H1 (cell line): ENCODE measurements at regions not wholly inside any gene's neighbourhood (a gene's known extent, or its start where the extent isn't known, plus 50 kb on each side); places are given as distances from the start of the nearest gene placed in this dataset.
A peak's percentile ranks its signal among the peaks of the same experiment; 100 is the strongest.

Experiments used
- CTCF ChIA-PET: fragments of 300-600 bp; sonication (Branson Sonifier 250); formaldehyde crosslinking; loops from one replicate; lab custom pipeline; 2021; ENCODE audit not compliant: partially characterized antibody; lab: Charles Lee
- POLR2A ChIA-PET: fragments of 300-600 bp; sonication (Branson Sonifier 250); formaldehyde crosslinking; loops from one replicate; lab custom pipeline; 2021; ENCODE audit warnings: inconsistent platforms; ENCODE audit not compliant: partially characterized antibody; lab: Charles Lee
- DNase-seq, 2 experiments: peaks; one replicate each; pipeline versions ENCODE4 v3.0.0 to v3.0.0-alpha.2; 2010 to 2022; ENCODE audit warnings: low spot score in 2 of 2, low read depth in 1 of 2, mixed read lengths in 1 of 2
- FAIRE-seq: peaks from 2 replicates; lab custom pipeline; 2011; peaks lifted over from hg19 to GRCh38; lab: Jason Lieb, UNC
- H2AFZ ChIP-seq: 2 replicates; pipeline ENCODE4 v1.8.1; 2012; ENCODE audit warnings: low read length, inconsistent platforms
- H2AK5ac ChIP-seq: 2 replicates; pipeline ENCODE4 v1.6.1; 2013; ENCODE audit warnings: low read depth, low read length
- H2BK120ac ChIP-seq: replicated peaks from 2 replicates; pipeline ENCODE3; 2013; ENCODE audit warnings: low read depth, low read length, inconsistent platforms
- H2BK12ac ChIP-seq: 2 replicates; pipeline ENCODE4 v1.6.1; 2013; ENCODE audit warnings: low read depth, low read length
- H2BK15ac ChIP-seq: 2 replicates; pipeline ENCODE4 v1.6.1; 2013; ENCODE audit warnings: low read length
- H2BK20ac ChIP-seq: 2 replicates; pipeline ENCODE4 v1.6.1; 2013; ENCODE audit warnings: low read length
- H2BK5ac ChIP-seq: 2 replicates; pipeline ENCODE4 v1.6.1; 2013; ENCODE audit warnings: low read depth, low read length
- H3K14ac ChIP-seq: 2 replicates; pipeline ENCODE4 v1.6.1; 2013; ENCODE audit warnings: inconsistent platforms; ENCODE audit not compliant: insufficient read length
- H3K18ac ChIP-seq: 2 replicates; pipeline ENCODE4 v1.6.1; 2013; ENCODE audit warnings: low read length; ENCODE audit errors: extremely low read depth
- H3K23ac ChIP-seq: 2 replicates; pipeline ENCODE4 v1.6.1; 2013; ENCODE audit warnings: inconsistent platforms; ENCODE audit not compliant: insufficient read length
- H3K23me2 ChIP-seq: 2 replicates; pipeline ENCODE4 v1.6.1; 2013; ENCODE audit warnings: low read depth, low read length
- H3K27ac ChIP-seq: 2 replicates; pipeline ENCODE4 v1.6.1; 2011; ENCODE audit warnings: low read depth, low read length, inconsistent platforms
- H3K27me3 ChIP-seq, 4 experiments: replicated peaks in 1 of 4; 1 replicate in 1 of 4; 2 replicates in 3 of 4; pipeline versions ENCODE4 v1.6.1 to v1.8.1; 2011 to 2013; ENCODE audit warnings: low read length in 3 of 4, mild to moderate bottlenecking in 3 of 4, inconsistent platforms in 2 of 4, mixed read lengths in 2 of 4, moderate library complexity in 1 of 4; ENCODE audit not compliant: control insufficient read depth in 3 of 4, insufficient read depth in 3 of 4; ENCODE audit errors: extremely low read depth in 1 of 4
- H3K36me3 ChIP-seq, 4 experiments: 2 replicates each; pipeline versions ENCODE4 v1.6.1 to v1.8.1; 2011 to 2013; ENCODE audit warnings: mild to moderate bottlenecking in 4 of 4, low read length in 3 of 4, moderate library complexity in 2 of 4, control low read depth in 1 of 4, inconsistent platforms in 1 of 4; ENCODE audit not compliant: insufficient read depth in 4 of 4, control insufficient read depth in 2 of 4
- H3K4ac ChIP-seq: replicated peaks from 2 replicates; pipeline ENCODE3; 2013; ENCODE audit warnings: low read length, low read depth, mixed read lengths, inconsistent platforms; ENCODE audit not compliant: insufficient read length
- H3K4me1 ChIP-seq, 4 experiments: replicated peaks in 1 of 4; 1 replicate in 1 of 4; 2 replicates in 3 of 4; pipeline versions ENCODE4 v1.6.1 to v1.8.1; 2011 to 2013; ENCODE audit warnings: low read length in 3 of 4, inconsistent platforms in 2 of 4, mixed read lengths in 1 of 4; ENCODE audit not compliant: insufficient read depth in 4 of 4, control insufficient read depth in 3 of 4
- H3K4me2 ChIP-seq, 2 experiments: 2 replicates each; pipeline versions ENCODE4 v1.6.1 to v1.8.1; 2011 to 2013; ENCODE audit warnings: low read depth in 2 of 2, low read length in 2 of 2, control low read depth in 1 of 2, inconsistent platforms in 1 of 2, mild to moderate bottlenecking in 1 of 2; ENCODE audit not compliant: insufficient read depth in 1 of 2
- H3K4me3 ChIP-seq, 4 experiments: fragments of 200-600, 300-600 bp in 1 of 4; sonication (generic), shearing (Covaris generic), sonication (Bioruptor Twin) in 1 of 4; 2 replicates each; pipeline versions ENCODE4 v1.5.1 to v1.8.1; 2011 to 2016; ENCODE audit warnings: low read length in 4 of 4, low read depth in 3 of 4, control low read depth in 2 of 4, inconsistent platforms in 2 of 4, mild to moderate bottlenecking in 2 of 4, mixed read lengths in 1 of 4, moderate library complexity in 1 of 4; ENCODE audit not compliant: insufficient read depth in 2 of 4; ENCODE audit errors: extremely low read depth in 1 of 4
- H3K56ac ChIP-seq: replicated peaks from 2 replicates; pipeline ENCODE3; 2013; ENCODE audit warnings: low read depth, mild to moderate bottlenecking, mixed read lengths, low read length, inconsistent platforms; ENCODE audit not compliant: insufficient read length
- H3K79me1 ChIP-seq: 2 replicates; pipeline ENCODE4 v1.6.1; 2013; ENCODE audit warnings: low read depth, low read length, control low read depth
- H3K79me2 ChIP-seq, 2 experiments: 2 replicates each; pipeline versions ENCODE4 v1.6.1 to v1.8.1; 2012 to 2013; ENCODE audit warnings: low read length in 2 of 2, mild to moderate bottlenecking in 2 of 2, inconsistent platforms in 1 of 2; ENCODE audit not compliant: insufficient read depth in 2 of 2, control insufficient read depth in 1 of 2
- H3K9ac ChIP-seq, 4 experiments: replicated peaks in 1 of 4; 1 replicate in 1 of 4; 2 replicates in 3 of 4; pipeline versions ENCODE4 v1.6.1 to v1.8.1; 2011 to 2013; ENCODE audit warnings: low read depth in 3 of 4, low read length in 3 of 4, control low read depth in 2 of 4, mild to moderate bottlenecking in 2 of 4, moderate library complexity in 2 of 4, inconsistent platforms in 1 of 4; ENCODE audit errors: extremely low read depth in 1 of 4
- H3K9me3 ChIP-seq, 2 experiments: 2 replicates each; pipeline versions ENCODE4 v1.6.1 to v1.8.1; 2012 to 2013; ENCODE audit warnings: mild to moderate bottlenecking in 2 of 2, moderate library complexity in 2 of 2, control low read depth in 1 of 2, inconsistent platforms in 1 of 2, low read depth in 1 of 2, low read length in 1 of 2, mixed read lengths in 1 of 2; ENCODE audit not compliant: insufficient read depth in 2 of 2
- H4K20me1 ChIP-seq, 2 experiments: replicated peaks in 1 of 2; 2 replicates each; pipeline versions ENCODE3 to v1.8.1; 2011 to 2013; ENCODE audit warnings: inconsistent platforms in 2 of 2, low read length in 2 of 2, mild to moderate bottlenecking in 1 of 2; ENCODE audit not compliant: insufficient read depth in 2 of 2, control insufficient read depth in 1 of 2
- H4K5ac ChIP-seq: 2 replicates; pipeline ENCODE4 v1.6.1; 2013; ENCODE audit warnings: low read length, low read depth, mixed read lengths, inconsistent platforms; ENCODE audit not compliant: insufficient read length
- H4K8ac ChIP-seq: 2 replicates; pipeline ENCODE4 v1.8.0; 2013; ENCODE audit warnings: mild to moderate bottlenecking, moderate library complexity, low read length, inconsistent platforms; ENCODE audit not compliant: insufficient read depth; ENCODE audit errors: extremely low read depth
- H4K91ac ChIP-seq: replicated peaks from 2 replicates; pipeline ENCODE3; 2013; ENCODE audit warnings: low read length, mixed read lengths, inconsistent platforms; ENCODE audit not compliant: insufficient read length
- RNF2 ChIP-seq: fragments of 200-900, 300-1000 bp; sonication (generic); IDR thresholded peaks from 2 replicates; pipeline ENCODE4 v1.7.1; 2016; ENCODE audit warnings: borderline replicate concordance, low read depth, mild to moderate bottlenecking, antibody characterized with exemption, low read length; ENCODE audit not compliant: poor library complexity, severe bottlenecking; ENCODE audit errors: missing control alignments
- TEAD4 ChIP-seq: IDR thresholded peaks from 2 replicates; pipeline ENCODE4 v1.6.1; 2012; ENCODE audit warnings: low read depth, low read length, inconsistent platforms, mixed read lengths
- WGBS, 2 experiments: shearing (Covaris generic) in 1 of 2; methylation state at CpG; one replicate each; pipeline versions ENCODE4 v1.1.6 to v1.1.7; 2013 to 2015; ENCODE audit warnings: low lambda C conversion rate in 2 of 2, mixed read lengths in 2 of 2, inconsistent platforms in 1 of 2, low coverage in 1 of 2, missing lambda C conversion rate in 1 of 2; ENCODE audit not compliant: insufficient replicate concordance in 2 of 2, insufficient coverage in 1 of 2, insufficient read length in 1 of 2; ENCODE audit errors: extremely low coverage in 1 of 2, missing lambda C conversion rate in 1 of 2; 5-methylcytosine and 5-hydroxymethylcytosine counted together

DNA sequence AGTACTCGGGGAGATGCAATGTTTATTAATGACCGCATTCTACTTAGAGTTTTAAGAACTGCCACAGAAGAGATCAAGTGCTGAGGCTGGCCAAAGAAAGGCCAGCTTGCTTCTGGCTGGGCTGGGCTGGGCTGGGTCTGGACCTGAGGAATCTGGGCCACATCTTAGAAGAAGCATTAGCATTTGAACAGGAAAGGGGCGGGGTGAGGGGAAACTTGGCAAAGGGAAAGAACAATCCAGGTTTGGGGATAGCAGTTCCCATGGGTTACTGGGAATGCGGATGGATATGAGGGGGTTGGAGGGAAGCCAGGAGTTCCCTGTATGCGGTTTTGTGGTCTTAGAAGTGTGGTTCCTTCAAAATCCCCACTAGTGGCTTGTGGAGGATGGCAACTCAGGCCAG is 83.3 kb downstream of the CLDN34 start:
- H3K4me2 ChIP-seq: peak overlapping the region; percentile 45 to 54; a peak in 3 of 4 replicates
- no peak overlapping the region for H2AFZ ChIP-seq
- TF ChIP-seq RNF2: no peak
- TF ChIP-seq TEAD4: peak; percentile 54; the same call in 1 of the 2 replicates
- 0 out of 2 replicates have a peak overlapping the region, but pooled peaks have one; percentile 39 for H2AK5ac ChIP-seq
- WGBS, 2 experiments: 29% methylated on average over 4 of the region's 5 CpGs; no CpG with 5 or more reads in 1 of the 2 experiments
- H3K4me3 ChIP-seq: no peak overlapping the region
- no peak overlapping the region for H3K9ac ChIP-seq
- peak overlapping the region; percentile 58; the same call in 1 of the 2 replicates for H3K27ac ChIP-seq
- H3K23ac ChIP-seq: no peak overlapping the region
- peak overlapping the region; percentile 4 for H4K91ac ChIP-seq
- peak overlapping the region; percentile 50; the same call in 1 of the 2 replicates for H2BK12ac ChIP-seq
- H4K5ac ChIP-seq: peak overlapping the region; percentile 56
- peaks cover 5 to 28% (median 16%) of the 10 kb centered on the region in 4 experiments for H3K4me1 ChIP-seq
- peak overlapping the region; percentile 43 for H2BK120ac ChIP-seq
- no peak overlapping the region for H4K8ac ChIP-seq
- H2BK5ac ChIP-seq: peak overlapping the region; percentile 92; the same call in 1 of the 2 replicates
- FAIRE-seq (peak; percentile 79), DNase-seq (peak; percentile 19 to 50)
- H3K36me3 ChIP-seq: no peaks in the 10 kb centered on the region; a peak in 1 of 8 replicates
- H3K79me2 ChIP-seq: peaks cover 0 to 53% of the 10 kb centered on the region in 2 experiments; a peak in 2 of 4 replicates
- no peak overlapping the region for H3K56ac ChIP-seq
- no peaks in the 10 kb centered on the region for H4K20me1 ChIP-seq
- no peaks in the 10 kb centered on the region for H3K23me2 ChIP-seq
- CTCF ChIA-PET: interaction anchor here (0.5 to 1.5 kb wide), 2 partner anchors 69 to 89 kb away, joined by 3 to 4 read pairs; no protein-coding TSS in a partner anchor
- no peaks in the 10 kb centered on the region for H3K79me1 ChIP-seq
- POLR2A ChIA-PET: interaction anchor here (0.6 to 1.6 kb wide), 3 partner anchors 26 to 40 kb away, joined by 3 read pairs; no protein-coding TSS in a partner anchor
- no peak overlapping the region for H3K14ac ChIP-seq
- no peaks in the 10 kb centered on the region; a peak in 1 of 4 replicates for H3K9me3 ChIP-seq
- no peak overlapping the region for H2BK20ac ChIP-seq
- no peaks in the 10 kb centered on the region for H3K27me3 ChIP-seq
- no peak overlapping the region for H2BK15ac ChIP-seq
- peak overlapping the region; percentile 48; the same call in 1 of the 2 replicates for H3K18ac ChIP-seq
- no peak overlapping the region for H3K4ac ChIP-seq
